IMR-90 (cell line): ENCODE measurements at regions not wholly inside any gene's neighbourhood (a gene's known extent, or its start where the extent isn't known, plus 50 kb on each side); places are given as distances from the start of the nearest gene placed in this dataset.

Source experiments
- CEBPB ChIP-seq: IDR thresholded peaks from 2 replicates; pipeline ENCODE4 v1.6.1; 2012; ENCODE audit warnings: low read depth, low read length, improper control_type of control experiment
- CHD1 ChIP-seq: IDR thresholded peaks from 2 replicates; pipeline ENCODE4 v1.6.1; 2012; ENCODE audit warnings: low read depth, low read length, improper control_type of control experiment
- FOS ChIP-seq: fragments of 150-350 bp; IDR thresholded peaks from 2 replicates; pipeline ENCODE4 v1.6.1; 2016; ENCODE audit warnings: low read depth, low read length
- MAFK ChIP-seq: IDR thresholded peaks from 2 replicates; pipeline ENCODE4 v1.6.1; 2012; ENCODE audit warnings: low read depth, low read length, improper control_type of control experiment
- MAZ ChIP-seq: IDR thresholded peaks from 2 replicates; pipeline ENCODE4 v1.6.1; 2012; ENCODE audit warnings: low read depth, mild to moderate bottlenecking, low read length, improper control_type of control experiment, moderate library complexity, borderline replicate concordance
- MXI1 ChIP-seq: IDR thresholded peaks from 2 replicates; pipeline ENCODE4 v1.6.1; 2012; ENCODE audit warnings: low read depth, mild to moderate bottlenecking, low read length, moderate library complexity, borderline replicate concordance
- POLR2A ChIP-seq: IDR thresholded peaks from 2 replicates; pipeline ENCODE4 v1.6.1; 2012; ENCODE audit warnings: mild to moderate bottlenecking, low read depth, low read length
- RAD21 ChIP-seq: IDR thresholded peaks from 2 replicates; pipeline ENCODE4 v1.6.1; 2012; ENCODE audit warnings: low read length, improper control_type of control experiment
- RFX5 ChIP-seq: IDR thresholded peaks from 2 replicates; pipeline ENCODE4 v1.8.0; 2012; ENCODE audit warnings: low read depth, mild to moderate bottlenecking, low read length, moderate library complexity
- SMC3 ChIP-seq: fragments of 150-350 bp; IDR thresholded peaks from 2 replicates; pipeline ENCODE4 v1.6.1; 2016; ENCODE audit warnings: low read depth, mild to moderate bottlenecking, antibody characterized with exemption, low read length, moderate library complexity
- TF ChIP-seq, protein P1 (sequence below): conservative IDR thresholded peaks from 2 replicates; pipeline ENCODE4 v1.5.1; 2012; ENCODE audit warnings: mild to moderate bottlenecking, low read depth, low read length, improper control_type of control experiment
- TF ChIP-seq, protein P2 (sequence below): fragments of 150-350 bp; IDR thresholded peaks from 2 replicates; pipeline ENCODE4 v1.6.1; 2016; ENCODE audit warnings: low read depth, mild to moderate bottlenecking, low read length, moderate library complexity, borderline replicate concordance
- TF ChIP-seq, protein P3 (sequence below): fragments of 150-350 bp; IDR thresholded peaks from 2 replicates; pipeline ENCODE4 v1.6.1; 2017; ENCODE audit warnings: mild to moderate bottlenecking, antibody characterized with exemption, low read length, low read depth

DNA sequence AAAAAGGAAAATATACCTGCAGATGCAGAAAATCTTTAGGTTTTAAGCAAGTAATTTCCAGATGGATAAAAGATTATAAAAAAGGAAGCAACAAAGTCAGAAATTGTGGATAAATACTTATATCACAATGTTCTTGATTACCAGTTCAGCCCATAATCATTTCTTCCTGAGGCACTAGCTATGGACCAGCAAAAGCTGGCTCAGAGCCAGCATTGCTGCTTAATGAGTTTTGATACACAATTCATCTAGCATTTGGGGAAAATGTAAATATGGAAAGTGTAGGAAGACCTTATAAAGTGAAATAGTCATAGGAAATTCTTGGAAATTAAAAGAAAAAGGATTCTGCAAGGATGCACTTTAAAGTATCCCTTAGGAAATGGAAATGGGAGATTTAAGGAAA lies 168.3 kb upstream of the GBE1 start:
- no peak for TF ChIP-seq RAD21
- TF ChIP-seq, protein P1, sequence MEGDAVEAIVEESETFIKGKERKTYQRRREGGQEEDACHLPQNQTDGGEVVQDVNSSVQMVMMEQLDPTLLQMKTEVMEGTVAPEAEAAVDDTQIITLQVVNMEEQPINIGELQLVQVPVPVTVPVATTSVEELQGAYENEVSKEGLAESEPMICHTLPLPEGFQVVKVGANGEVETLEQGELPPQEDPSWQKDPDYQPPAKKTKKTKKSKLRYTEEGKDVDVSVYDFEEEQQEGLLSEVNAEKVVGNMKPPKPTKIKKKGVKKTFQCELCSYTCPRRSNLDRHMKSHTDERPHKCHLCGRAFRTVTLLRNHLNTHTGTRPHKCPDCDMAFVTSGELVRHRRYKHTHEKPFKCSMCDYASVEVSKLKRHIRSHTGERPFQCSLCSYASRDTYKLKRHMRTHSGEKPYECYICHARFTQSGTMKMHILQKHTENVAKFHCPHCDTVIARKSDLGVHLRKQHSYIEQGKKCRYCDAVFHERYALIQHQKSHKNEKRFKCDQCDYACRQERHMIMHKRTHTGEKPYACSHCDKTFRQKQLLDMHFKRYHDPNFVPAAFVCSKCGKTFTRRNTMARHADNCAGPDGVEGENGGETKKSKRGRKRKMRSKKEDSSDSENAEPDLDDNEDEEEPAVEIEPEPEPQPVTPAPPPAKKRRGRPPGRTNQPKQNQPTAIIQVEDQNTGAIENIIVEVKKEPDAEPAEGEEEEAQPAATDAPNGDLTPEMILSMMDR = no peak
- TF ChIP-seq, protein P2, sequence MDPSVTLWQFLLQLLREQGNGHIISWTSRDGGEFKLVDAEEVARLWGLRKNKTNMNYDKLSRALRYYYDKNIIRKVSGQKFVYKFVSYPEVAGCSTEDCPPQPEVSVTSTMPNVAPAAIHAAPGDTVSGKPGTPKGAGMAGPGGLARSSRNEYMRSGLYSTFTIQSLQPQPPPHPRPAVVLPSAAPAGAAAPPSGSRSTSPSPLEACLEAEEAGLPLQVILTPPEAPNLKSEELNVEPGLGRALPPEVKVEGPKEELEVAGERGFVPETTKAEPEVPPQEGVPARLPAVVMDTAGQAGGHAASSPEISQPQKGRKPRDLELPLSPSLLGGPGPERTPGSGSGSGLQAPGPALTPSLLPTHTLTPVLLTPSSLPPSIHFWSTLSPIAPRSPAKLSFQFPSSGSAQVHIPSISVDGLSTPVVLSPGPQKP = no peak
- TF ChIP-seq CHD1 = no peak
- no peak for TF ChIP-seq POLR2A
- TF ChIP-seq CEBPB = no peak
- no peak for TF ChIP-seq RFX5
- TF ChIP-seq SMC3 = no peak
- TF ChIP-seq, protein P3, sequence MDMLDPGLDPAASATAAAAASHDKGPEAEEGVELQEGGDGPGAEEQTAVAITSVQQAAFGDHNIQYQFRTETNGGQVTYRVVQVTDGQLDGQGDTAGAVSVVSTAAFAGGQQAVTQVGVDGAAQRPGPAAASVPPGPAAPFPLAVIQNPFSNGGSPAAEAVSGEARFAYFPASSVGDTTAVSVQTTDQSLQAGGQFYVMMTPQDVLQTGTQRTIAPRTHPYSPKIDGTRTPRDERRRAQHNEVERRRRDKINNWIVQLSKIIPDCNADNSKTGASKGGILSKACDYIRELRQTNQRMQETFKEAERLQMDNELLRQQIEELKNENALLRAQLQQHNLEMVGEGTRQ = no peak
- TF ChIP-seq MAFK = no peak
- TF ChIP-seq FOS = no peak
- TF ChIP-seq MAZ = no peak
- no peak for TF ChIP-seq MXI1
